A673 (cell line): ENCODE measurements at regions not wholly inside any gene's neighbourhood (a gene's known extent, or its start where the extent isn't known, plus 50 kb on each side); places are given as distances from the start of the nearest gene placed in this dataset.

Experiments
- BruUV-seq: library from RNA; stranded (reverse); fragments of 400-500 nt; replicated peaks from 2 replicates; lab custom pipeline; 2021; lab: Mats Ljungman, UMichigan
- CTCF ChIA-PET: fragments of 300-600 bp; sonication (Branson Sonifier 250); formaldehyde crosslinking; loops from one replicate; lab custom pipeline; 2022; ENCODE audit warnings: antibody characterized with exemption; lab: Charles Lee
- POLR2A ChIA-PET: fragments of 300-600 bp; sonication (Branson Sonifier 250); formaldehyde crosslinking; loops from one replicate; lab custom pipeline; 2022; ENCODE audit warnings: antibody characterized with exemption; ENCODE audit not compliant: low non-redundant PET; lab: Charles Lee
- DNase-seq: peaks from one replicate; pipeline ENCODE4 v3.0.0-alpha.2; 2015; ENCODE audit warnings: low spot score
- H3K27ac ChIP-seq: fragments of 200-600 bp; sonication (generic); 2 replicates; pipeline ENCODE4 v1.5.1; 2016; ENCODE audit warnings: mixed run types, low read depth, mild to moderate bottlenecking, mixed read lengths, antibody characterized with exemption, low read length; ENCODE audit not compliant: poor library complexity, severe bottlenecking
- H3K27me3 ChIP-seq: fragments of 200-600 bp; sonication (generic); replicated peaks from 2 replicates; pipeline ENCODE4 v1.6.1; 2017; ENCODE audit warnings: mixed run types, low read depth, mild to moderate bottlenecking, mixed read lengths, antibody characterized with exemption, low read length; ENCODE audit not compliant: insufficient read depth, poor library complexity
- H3K36me3 ChIP-seq: fragments of 200-600 bp; sonication (generic); 2 replicates; pipeline ENCODE4 v1.6.1; 2016; ENCODE audit warnings: mixed run types, mild to moderate bottlenecking, mixed read lengths, antibody characterized with exemption, low read length; ENCODE audit not compliant: insufficient read depth, poor library complexity, severe bottlenecking
- H3K4me1 ChIP-seq: fragments of 200-600 bp; sonication (generic); 2 replicates; pipeline ENCODE4 v1.6.1; 2017; ENCODE audit warnings: mixed run types, mild to moderate bottlenecking, mixed read lengths, antibody characterized with exemption, low read length; ENCODE audit not compliant: insufficient read depth, poor library complexity, severe bottlenecking
- H3K4me3 ChIP-seq: fragments of 200-600 bp; sonication (generic); 2 replicates; pipeline ENCODE4 v1.5.1; 2016; ENCODE audit warnings: low read depth, mixed run types, mild to moderate bottlenecking, mixed read lengths, low read length; ENCODE audit not compliant: poor library complexity, severe bottlenecking
- H3K9me3 ChIP-seq: fragments of 200-600 bp; sonication (generic); 2 replicates; pipeline ENCODE4 v1.6.1; 2016; ENCODE audit warnings: mixed run types, low read depth, mild to moderate bottlenecking, mixed read lengths, antibody characterized with exemption, low read length; ENCODE audit not compliant: poor library complexity, severe bottlenecking
- CTCF ChIP-seq: fragments of 300-800, 200-600 bp; sonication (generic); conservative IDR thresholded peaks from 2 replicates; pipeline ENCODE4 v1.5.1; 2017; ENCODE audit warnings: low read depth, mild to moderate bottlenecking, antibody characterized with exemption, low read length, moderate library complexity, mixed read lengths
- EZH2 ChIP-seq: fragments of 200-600 bp; sonication (generic); IDR thresholded peaks from 2 replicates; pipeline ENCODE4 v1.6.1; 2017; ENCODE audit warnings: borderline replicate concordance, low read depth, mild to moderate bottlenecking, mixed read lengths, antibody characterized with exemption, low read length; ENCODE audit not compliant: poor library complexity, severe bottlenecking
- intact Hi-C: fragments of 100-400 bp; cut with micrococcal nuclease; formaldehyde crosslinking; loops from one replicate; pipeline ENCODE4 v1.10.0; 2022; ENCODE audit not compliant: unreplicated experiment

GRCh38 chr5:121719255-121719654 is 132.4 kb upstream of the FTMT start:
- Histone ChIP-seq H3K4me1 (no peaks in the 10 kb centered on the region), H3K36me3 (no peaks in the 10 kb centered on the region), H3K27me3 (no peaks in the 10 kb centered on the region), H3K27ac (no peak overlapping the region), H3K9me3 (no peaks in the 10 kb centered on the region), H3K4me3 (no peak overlapping the region)
- DNase-seq = no peak
- intact Hi-C loops = no loop called here
- BruUV-seq = no TSS peak
- CTCF ChIA-PET = no interaction called here
- no peak for TF ChIP-seq CTCF
- no peak for TF ChIP-seq EZH2
- POLR2A ChIA-PET = no interaction called here

- CTCF ChIA-PET = no interaction called here
- no peak for DNase-seq
- H3K4me3 ChIP-seq = no peak overlapping the region
- H3K27me3 ChIP-seq = no peaks in the 10 kb centered on the region
- no peaks in the 10 kb centered on the region for H3K9me3 ChIP-seq
- no peaks in the 10 kb centered on the region for H3K36me3 ChIP-seq
- intact Hi-C loops = no loop called here
- POLR2A ChIA-PET = no interaction called here
- BruUV-seq = no TSS peak
- TF ChIP-seq CTCF = no peak
- TF ChIP-seq EZH2 = no peak
- H3K27ac ChIP-seq = no peak overlapping the region
- H3K4me1 ChIP-seq = no peaks in the 10 kb centered on the region
Observed at GRCh38 chr5:121725450-121725849, 126.2 kb upstream of the FTMT start.

- no TSS peak for BruUV-seq
- H3K4me1 ChIP-seq = no peaks in the 10 kb centered on the region
- no peaks in the 10 kb centered on the region for H3K9me3 ChIP-seq
- CTCF ChIA-PET = no interaction called here
- POLR2A ChIA-PET = no interaction called here
- H3K36me3 ChIP-seq = no peaks in the 10 kb centered on the region
- TF ChIP-seq CTCF (no peak), EZH2 (no peak)
- H3K27me3 ChIP-seq = no peaks in the 10 kb centered on the region
- no peak for DNase-seq
- intact Hi-C loops = no loop called here
- no peak overlapping the region for H3K4me3 ChIP-seq
- no peak overlapping the region for H3K27ac ChIP-seq
Observed at GRCh38 chr5:121726991-121727390, 124.7 kb upstream of the FTMT start.
